HG02852 (cell line): ENCODE measurements at regions not wholly inside any gene's neighbourhood (a gene's known extent, or its start where the extent isn't known, plus 50 kb on each side); places are given as distances from the start of the nearest gene placed in this dataset.
"Not testable (repeated sequence)": the region's sequence is repeated elsewhere in the genome, so short reads cannot be mapped to it uniquely, and the experiment has no call there.

Source experiments
- ATAC-seq: cut with Tn5 transposase; IDR thresholded peaks from one replicate; pipeline ENCODE4 v1.9.1; 2021; ENCODE audit warnings: mild to moderate bottlenecking, moderate library complexity; ENCODE audit not compliant: unreplicated experiment

DNA sequence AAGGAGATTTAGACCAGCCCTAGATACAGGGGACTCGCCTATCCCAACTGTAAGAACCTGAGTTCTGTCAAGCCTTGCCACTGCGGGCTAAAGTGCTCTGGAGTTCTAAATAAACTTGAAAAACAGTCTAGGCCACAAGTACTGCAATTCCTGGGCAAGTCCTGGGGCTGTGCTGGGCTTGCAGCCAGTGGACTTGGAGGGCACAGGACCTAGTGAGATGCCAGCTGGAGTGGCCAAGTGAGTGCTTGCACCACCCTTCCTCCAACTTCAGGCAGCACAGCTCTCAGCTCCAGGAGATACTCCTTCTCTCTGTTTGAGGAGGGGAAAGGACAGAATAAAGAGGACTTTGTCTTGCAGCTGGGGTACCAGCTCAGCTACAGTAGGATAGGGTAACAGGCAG is 307.6 kb upstream of the FBXO33 start:
- no peak for ATAC-seq

DNA sequence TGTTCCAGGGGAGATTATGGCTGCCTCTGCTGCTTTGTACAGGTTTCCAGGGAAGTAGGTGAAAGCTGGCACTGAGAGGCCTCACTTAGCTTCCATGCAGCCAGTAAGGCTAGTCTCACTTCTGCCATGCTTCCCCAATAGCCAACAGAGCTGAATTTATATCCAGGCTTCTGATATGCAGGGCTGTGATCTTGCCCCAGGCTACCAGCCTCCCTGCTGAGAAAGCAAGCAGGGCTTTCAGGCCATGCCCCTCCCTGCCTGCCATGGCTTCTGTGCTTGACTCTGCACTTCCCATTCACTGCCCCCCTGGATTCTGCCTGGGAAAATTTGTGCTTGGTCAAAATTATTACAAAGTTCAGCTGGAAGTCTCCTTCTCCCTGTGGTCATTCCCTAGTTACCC is 302.1 kb upstream of the FBXO33 start:
- no peak for ATAC-seq

DNA sequence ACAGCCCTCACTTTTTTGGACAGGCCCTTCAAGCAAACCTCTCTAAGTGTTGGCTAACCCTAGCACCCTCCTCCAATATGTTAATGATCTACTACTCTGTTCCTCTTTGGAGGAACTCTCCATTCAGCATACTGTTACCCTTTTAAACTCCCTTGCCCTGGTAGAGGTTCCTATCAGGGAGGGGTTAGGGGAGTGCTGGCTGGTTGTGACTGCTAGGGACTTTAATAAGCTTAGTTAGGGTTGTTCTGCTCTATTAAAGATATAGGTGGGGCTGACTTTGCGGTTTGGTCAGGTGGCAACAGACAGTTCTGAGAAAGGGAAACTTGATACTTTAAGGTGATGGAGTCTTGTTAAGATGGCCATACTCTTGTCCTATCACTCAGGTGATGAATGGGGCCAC is 301.5 kb upstream of the FBXO33 start:
- ATAC-seq, result no peak

DNA sequence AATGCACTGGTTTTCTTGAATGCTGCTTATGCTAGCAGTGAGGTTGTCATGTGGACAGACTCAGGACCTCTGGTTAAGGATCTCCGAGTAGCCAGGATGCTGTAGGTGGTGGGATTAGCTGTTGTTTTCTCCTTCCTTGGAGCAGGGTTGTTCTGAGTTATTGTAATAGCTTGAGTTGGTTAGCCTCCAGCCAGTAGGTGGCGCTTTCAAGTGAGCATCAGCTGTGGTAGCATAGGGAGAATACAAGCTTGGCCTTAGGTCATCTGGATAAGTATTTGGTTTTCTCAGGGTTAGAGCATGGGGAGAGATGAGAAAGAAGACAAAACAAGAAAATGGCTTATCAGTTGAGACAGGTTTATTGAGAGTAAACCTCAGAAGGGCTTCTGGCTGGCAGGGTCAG is 299.7 kb upstream of the FBXO33 start:
- ATAC-seq, result no peak

DNA sequence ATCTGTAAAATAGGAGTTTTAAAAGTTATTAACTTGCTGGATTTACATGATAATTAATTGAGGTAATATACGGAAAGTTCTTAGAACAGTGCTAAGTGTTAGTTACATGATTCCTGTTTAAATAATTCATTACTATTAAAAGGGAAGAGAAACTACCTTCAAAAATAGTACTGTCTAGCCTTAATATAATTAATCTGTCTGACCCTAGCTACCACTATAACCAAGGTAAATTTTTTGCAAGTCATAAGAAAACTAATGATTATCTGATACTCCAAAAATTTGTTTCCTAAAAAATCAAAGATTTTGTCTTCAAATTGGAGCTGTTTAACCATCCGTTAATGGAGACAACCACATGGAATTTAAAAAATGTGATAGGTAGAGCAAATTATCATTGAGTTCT is 294.3 kb upstream of the FBXO33 start:
- no peak for ATAC-seq

DNA sequence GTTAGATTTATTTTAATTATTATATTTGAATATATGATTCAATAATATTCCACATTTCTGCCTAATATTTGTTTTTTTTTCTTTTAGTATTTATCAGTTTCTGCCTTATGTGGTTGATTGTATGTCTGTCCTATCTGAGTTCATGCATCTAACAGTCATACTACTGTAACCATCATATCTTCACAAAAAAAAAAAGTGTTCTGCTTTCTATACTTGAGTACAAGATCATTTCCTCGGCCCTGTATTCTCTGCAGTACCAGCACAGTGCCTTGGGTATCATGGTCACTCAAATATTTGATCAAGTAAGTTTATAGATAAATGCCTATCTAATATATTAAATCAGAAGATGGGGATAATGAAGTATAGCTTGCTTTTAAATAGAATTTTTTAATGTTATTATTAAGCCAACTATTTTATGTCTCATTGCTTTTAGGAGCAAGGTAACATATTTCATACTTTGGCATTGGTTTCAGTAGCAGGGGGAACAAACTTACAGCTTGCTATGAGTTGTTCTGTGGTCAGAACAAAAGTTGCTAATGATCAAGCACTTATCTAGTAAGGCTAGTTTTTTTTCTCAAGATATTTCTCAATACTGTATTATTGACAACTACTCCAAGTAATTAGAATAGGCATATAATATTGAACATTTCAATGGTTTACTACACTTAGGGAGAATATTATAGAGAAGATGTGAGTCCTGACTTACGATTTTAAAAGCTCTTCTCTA is 290.5 kb upstream of the FBXO33 start:
- ATAC-seq, result no peak

DNA sequence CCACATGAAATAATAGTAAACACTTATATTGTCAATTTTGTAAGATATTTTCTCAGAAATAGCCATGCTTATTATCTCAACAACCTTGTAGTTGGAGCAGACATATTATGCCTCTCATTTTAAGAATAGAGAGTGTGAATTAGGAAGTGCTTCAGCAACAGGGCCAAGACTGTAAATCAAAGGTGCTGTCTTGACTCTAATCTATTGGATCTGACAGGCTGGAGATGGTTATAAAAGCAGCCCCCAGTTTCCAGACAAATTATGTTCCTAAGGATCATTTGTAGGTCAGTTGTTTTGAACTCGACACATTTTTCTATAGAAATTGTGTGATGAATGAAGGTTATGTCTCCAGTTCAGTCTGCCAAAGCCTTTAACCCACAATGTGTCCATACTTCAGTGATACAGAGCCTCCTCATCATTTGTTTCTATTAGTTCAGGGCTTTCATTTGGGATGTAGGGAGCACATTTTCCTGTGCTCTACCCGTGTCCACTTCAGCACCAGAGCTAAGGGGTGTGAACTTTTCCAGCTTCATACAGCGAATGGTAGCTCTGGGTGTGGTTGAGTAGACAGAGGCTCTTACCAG is 284.8 kb upstream of the FBXO33 start:
- ATAC-seq, result no peak

DNA sequence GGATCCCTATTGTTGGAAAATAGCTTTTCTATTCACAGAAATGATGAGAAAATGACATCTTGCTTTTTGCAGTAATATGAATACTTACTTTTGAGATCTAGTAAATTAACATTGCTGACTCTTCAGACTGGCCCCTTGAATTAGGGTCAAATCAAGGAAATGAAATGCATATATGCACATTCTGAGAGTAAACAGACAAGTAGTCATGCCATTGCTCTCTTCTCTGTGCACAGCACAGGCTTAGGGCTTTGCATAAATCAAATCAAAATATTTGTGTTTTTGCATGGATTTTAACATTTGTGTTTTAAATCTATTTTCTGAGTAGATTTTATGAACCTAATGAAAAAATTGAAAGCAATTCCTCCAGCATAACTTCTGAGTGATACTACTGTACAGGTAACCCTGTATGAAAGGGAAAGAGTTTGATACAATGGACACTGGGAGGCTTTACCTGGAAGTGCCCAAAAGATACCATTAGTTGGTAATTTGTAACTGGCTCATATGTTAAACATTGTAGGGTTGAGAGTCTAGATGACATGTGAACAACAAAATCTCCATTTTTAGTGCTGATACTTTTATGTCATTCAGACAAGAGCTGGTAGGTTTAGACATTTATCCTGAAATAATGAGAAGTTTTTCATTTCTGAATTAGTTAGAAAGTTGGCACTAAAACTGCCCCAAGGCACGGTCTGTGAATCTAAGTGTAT is 280.2 kb upstream of the FBXO33 start:
- ATAC-seq, result no peak

DNA sequence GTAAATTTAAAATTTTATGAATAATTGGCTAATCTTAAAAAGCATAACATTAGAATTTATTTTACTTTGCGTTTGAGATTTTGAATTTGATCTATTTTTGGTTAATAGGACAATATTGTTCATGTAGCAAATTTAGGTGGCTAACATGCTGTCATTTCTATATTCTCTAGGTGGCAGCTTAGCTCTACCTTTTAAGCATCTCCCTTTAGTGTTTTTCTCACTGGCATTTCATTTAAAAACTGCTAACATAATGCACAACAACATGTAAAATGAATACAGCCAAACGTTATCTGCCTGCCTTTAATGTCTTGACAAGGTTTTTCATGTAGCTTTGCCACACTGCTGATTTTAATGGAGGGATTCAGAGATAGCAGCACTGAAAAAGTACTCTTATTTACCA is 272.4 kb upstream of the FBXO33 start:
- no peak for ATAC-seq

DNA sequence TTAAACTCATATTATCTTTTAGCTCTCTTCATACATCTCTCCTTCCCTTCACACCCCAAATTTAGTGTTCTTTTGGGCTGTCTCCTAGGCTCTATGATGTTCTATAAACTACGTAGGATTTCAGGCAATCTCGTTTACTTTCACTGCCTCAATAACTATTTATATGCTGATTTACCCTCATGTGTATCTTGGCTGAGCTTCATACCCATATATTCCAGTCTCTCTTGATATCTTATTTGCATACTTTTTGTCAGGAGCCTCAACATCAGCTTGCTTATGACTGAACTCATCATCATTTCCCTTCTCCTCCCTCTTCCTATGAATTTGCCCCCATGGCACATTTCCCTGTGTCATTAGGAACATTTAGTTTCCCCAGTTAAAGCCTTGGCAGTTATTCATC is 262.1 kb upstream of the FBXO33 start:
- ATAC-seq, result no peak

DNA sequence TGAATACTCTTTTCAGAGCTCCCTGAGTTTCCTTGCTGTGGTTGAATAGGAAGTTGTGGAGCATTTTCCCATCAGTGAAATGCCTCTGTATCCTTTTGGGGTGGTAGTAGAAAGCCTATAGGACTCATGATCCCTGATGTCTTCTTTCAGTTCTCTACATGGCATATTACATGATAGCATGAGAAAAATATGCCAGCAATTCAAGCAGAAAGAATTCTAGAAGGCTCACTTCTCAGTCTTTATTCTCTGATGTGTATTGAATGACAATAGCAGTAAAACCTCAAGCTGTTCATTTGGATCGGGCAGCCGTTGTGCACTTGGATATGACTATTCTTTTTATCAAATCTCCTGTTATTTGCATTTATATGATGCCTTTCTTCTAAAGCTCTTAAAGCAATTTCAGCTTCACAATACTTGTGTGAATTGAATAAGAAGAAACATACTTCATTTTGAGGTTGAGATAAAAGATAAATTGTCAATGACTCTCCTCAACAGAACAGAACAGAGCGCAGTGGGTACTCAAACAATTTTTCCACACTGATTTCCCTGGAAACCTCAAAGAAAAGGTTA is 251.5 kb upstream of the FBXO33 start:
- no peak for ATAC-seq

DNA sequence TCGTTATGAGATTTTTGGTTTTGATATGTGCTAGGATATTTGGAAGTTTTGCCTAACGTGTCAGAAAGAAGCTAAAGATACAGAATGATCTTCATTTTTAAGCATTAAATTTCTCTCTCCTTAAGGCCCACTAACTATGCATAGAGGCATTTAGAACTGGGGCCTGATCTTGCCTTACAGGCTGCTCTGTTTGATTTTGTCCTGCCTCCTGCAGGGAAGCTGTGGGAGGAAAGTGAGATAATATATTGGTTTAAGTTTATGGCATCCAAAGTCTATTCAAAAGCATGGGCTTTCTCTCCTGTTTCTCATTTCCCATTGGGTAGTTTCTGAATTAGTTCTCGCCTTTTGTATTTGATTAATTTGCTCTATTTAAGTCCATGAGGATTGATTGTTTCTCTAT is 250.3 kb upstream of the FBXO33 start:
- no peak for ATAC-seq

DNA sequence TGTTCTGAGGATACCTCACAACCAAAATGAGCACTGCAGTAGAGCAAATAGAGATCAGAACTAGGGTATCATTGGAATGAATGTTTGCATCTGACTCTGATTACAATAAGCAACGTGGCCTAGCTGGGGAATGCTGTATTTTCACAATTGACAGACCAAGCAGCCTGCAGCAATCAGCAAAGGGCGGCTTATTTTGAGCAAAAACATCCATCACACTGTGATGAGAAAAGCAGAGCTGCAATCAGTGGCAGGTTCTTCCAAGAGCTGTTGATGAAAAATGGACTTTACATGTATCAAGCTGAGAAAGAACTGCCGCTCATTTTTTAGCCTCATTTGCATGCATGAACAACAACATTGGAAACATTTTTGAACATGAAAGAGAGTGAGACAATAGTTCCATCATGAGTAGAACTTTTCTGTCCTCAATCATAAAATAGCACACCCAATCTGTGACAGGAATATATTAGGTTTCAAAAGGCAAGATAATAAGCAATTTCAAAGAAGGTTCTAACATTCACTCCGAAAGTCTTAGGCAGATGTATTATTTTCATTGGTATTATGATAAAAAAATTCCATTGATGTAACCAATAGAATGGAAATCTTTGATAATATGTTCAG is 249.7 kb upstream of the FBXO33 start:
- no peak for ATAC-seq

DNA sequence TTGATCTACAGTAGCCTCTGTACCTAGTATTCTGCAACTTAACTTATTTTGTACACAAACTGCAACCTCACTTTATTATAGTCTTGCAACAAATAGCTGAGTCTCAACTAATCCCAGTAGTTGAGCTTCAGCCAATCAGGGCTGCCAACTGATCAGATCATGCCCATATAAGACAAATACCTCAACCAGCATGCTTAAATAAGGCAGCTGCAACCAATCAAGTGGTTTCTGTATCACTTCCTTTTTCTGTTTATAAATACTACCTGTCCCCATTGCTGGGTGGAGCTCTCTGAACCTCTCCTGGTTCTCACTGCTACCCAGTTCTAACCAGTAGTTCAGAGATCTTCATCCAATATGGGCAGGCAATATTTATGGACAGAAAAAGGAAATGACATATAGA is 248.5 kb upstream of the FBXO33 start:
- ATAC-seq, result peak; percentile 93

DNA sequence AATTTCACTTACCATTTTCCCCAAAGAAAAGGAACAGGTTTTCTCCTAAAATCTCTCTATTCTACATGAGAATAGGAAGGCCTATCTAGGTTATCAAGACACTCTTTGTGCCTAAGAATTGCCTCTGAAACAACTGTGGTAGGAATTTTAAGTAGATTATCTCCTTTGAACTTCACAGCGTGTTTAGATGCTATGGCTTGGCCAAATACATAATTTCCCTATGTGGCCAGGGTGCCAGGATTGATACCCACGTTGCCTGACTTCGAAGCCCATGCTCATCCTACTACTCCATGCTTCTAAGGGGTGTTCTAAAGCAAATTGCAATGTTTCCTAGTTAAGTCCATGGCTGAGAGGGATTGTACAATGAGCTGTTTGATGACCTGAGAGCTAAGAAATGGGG is 241.5 kb upstream of the FBXO33 start:
- ATAC-seq, result no peak

DNA sequence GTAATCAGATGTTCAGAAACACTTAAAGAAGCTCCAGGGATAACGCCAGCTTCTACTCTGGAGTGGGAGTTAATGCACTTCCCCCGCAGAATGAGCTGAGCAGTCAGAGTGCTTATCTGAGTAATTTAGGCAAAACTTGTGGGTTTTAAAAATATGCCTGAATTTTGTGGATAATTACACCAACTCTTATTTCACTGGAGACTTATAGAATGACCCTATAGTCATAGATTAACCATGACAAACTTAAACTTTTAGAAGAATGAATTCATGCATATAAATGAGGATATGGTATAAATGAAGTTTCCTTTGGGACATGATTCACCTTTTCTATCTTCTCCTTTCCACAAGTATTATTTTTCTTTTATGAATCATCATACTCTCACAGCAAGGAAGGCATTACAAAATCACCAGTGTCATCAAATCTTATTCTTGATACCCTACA is 241.1 kb upstream of the FBXO33 start:
- no peak for ATAC-seq

DNA sequence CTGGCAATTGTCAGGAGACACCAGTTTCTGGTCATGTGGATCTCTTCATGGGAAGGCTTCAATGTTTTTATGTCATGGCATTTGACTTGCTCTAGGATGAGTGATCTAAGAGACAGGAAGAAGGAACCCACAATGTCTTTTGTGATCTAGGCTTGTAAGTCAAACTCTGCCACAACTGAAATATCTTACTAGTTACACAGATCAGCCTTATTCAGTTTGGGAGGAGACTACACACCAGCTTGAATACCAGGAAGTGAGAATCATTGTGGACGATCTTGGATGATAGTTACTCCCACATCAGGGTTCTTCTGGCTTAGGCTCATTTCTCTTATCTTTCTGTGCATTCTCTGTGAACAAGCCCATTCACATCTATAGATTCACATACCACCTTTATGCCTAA is 236.2 kb upstream of the FBXO33 start:
- no peak for ATAC-seq

DNA sequence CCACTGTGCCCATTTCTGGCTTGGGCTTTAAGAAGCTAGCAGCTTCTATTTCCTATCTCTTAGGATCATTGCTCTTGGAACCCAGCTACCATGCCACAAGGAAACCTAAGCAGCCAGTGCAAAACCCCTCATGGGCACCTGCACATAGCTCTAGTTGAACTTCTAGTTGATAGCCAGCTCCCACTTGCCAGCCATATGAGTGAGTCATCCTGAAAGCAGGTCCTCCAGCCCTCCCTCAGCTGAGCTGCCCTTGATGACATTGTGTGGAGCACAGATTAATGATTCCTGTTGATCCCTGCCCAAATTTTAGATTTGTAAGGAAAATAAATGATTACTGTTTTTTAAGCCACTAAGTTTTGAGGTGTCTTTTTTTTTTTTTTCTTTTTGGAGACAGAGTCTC is 234.2 kb upstream of the FBXO33 start:
- no peak for ATAC-seq

DNA sequence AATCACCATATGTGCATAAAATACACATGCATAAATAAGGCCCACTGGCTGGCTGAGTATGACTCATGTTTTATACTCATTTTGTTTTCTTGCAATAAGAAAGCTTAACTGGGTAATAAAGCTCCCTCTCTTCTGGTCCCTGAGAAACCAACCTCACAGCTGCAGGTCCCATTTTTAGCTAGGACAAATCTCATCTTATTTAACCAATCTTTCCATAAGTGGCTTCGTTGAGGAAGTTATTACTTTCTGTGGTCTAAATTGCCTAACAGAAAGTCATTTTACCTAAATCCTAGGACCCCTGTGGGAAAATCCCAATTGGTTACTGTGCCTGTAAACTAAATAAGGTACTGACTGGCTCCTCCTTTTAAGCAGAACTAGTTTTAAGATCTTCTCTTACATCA is 232.8 kb upstream of the FBXO33 start:
- peak; percentile 67 for ATAC-seq

DNA sequence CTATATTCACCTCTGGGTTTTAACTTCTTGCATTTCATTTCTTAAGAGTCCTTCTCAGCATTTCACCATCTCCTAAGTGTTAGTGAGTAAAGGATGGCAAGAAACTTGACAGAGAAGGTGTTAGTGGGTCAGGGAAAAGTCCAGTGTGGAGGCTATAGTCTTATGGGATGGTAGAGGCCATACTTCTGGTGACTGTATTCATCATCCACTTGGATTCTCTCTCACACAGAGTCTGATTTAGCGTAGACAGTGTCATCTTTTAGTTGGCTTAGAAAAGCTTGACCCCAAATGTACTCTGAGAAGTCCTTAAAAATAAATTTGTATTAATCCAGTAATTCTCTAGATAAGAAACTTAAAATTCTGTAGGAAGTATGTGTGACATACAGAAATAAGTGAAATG is 232.4 kb upstream of the FBXO33 start:
- ATAC-seq, result peak; percentile 4

DNA sequence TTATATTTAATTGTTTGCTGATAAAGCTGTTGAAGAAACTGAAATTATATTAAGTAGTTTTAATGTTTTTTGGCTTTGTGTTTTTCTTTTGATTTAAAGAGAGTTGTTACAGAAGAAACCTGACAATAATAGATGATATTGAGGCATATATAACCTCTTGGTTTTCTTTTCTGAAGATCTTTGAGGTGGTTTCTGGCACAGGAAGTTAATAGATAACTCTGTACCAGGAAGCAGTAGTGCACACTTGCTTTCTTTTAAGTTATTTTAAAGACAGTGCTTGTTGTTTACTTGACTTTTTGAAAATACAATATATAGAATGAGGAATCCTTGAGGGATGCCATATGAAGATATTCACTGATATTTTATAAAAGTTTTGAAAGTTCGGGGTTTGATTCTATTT is 209.0 kb upstream of the FBXO33 start:
- peak; percentile 45 for ATAC-seq

DNA sequence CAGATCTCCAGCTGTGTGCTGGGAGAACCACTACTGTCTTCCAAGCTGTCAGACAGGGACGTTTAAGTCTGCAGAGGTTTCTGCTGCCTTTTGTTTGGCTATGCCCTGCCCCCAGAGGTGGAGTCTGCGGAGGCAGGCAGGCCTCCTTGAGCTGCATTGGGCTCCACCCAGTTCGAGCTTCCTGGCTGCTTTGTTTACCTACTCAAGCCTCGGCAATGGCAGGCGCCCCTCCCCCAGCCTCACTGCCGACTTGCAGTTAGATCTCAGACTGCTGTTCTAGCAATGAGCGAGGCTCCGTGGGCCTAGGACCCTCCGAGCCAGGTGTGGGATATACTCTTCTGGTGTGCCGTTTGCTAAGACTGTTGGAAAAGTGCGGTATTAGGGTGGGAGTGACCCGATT is 206.8 kb upstream of the FBXO33 start:
- ATAC-seq, result not testable (repeated sequence)
